ENCODE measurements at regions not wholly inside any gene's neighbourhood (a gene's known extent, or its start where the extent isn't known, plus 50 kb on each side); places are given as distances from the start of the nearest gene placed in this dataset.

GRCh38 chr14:96143906-96144305 lies 60.7 kb upstream of the BDKRB2 start:
- peak; percentile 51 for DNase-seq

DNA sequence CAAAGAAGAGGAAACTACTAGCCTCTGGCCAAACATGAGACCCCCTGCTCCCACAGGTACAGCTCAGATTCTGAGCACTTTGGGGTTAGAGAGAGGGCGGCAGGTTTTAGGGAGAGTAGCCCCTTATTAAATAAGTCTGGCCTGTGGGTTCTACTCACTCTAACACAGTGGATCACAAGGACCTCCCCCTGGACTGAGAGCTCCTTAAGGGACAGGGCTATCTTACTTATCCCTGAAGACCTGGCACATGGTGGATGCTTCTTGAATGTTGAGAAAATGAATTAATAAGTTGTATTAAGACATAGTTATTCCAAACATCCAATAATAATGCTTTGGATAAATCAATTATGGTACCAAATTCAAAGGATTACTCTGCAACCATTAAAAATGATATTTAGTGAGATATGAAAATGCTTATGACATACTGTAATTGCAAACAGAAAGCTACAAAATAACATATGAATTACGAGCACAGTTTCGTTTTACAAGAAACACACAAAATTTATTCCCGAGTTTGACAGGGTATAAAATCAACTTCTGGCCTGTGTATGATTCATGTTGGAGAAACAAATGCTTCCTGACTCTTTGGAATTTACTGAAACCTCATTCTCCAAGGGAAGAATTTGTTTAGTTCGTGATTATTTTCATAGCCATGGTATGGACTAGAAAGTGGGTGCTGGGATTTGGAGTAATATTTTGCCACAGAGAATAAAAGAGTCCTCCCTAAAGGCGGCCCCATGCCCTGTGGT lies 59.3 kb upstream of the BDKRB2 start:
- DNase-seq: peak; percentile 87

- DNase-seq: peak; percentile 80
Observed at GRCh38 chr14:96146131-96146771, 58.4 kb upstream of the BDKRB2 start.

DNA sequence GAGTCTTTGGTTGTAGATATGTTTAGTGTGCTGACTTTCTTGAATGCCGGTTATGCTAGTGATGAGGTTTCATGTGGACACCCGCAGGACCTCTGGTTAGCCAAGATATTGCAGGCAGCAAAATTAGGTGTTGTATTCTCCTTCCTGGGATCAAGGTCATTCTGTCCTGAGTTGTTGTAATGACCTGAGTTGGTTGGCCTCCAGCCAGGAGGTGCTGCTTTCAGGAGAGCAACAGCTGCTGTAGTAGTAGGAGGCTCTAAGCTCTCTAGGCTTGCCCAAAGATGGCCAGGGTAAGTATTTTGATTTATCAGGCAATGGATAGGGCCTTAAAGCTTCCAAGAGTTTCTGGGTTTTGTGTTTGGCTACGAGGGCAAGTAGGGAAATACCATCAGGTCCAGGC lies 56.0 kb upstream of the BDKRB2 start:
- no peak for DNase-seq

DNA sequence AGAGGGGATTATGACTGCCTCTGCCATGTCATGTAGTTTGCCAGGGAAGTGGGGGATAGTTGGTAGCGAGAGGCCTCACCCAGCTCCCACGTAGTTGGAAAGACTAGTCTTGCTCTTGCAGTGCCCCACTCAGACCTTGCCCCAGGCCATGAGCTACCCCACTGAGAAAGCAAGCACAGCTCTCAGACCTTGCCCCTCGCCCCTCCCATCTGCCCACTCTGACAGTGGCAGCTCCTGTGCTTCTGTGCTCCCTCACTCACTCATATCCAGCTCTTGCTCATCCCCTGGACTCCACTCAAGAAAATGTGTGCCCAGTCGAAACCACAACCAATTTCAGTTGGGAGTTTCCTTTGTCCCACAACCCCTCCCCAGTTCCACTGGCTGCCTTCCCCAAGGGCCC lies 55.5 kb upstream of the BDKRB2 start:
- no peak for DNase-seq

DNA sequence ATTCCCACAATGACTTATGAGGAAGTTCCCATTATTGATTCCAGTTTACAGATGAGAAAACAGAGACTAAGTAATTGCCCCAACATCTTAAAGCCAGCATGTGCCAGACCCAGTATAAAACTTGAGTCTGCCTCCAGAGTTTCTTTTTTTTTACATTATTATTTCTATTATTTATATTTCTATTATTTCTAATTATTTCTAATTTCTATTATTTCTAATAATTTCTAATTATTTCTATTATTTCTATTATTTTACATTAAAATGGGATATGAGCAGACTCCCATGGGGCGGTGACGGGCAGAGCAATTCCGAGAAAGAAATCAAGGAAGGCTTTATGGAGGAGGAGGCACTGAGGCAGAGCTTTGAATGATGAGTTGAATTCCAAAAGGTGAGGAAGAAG lies 54.4 kb upstream of the BDKRB2 start:
- no peak for DNase-seq

GRCh38 chr14:96151242-96151641 lies 53.4 kb upstream of the BDKRB2 start:
- DNase-seq: no peak

DNA sequence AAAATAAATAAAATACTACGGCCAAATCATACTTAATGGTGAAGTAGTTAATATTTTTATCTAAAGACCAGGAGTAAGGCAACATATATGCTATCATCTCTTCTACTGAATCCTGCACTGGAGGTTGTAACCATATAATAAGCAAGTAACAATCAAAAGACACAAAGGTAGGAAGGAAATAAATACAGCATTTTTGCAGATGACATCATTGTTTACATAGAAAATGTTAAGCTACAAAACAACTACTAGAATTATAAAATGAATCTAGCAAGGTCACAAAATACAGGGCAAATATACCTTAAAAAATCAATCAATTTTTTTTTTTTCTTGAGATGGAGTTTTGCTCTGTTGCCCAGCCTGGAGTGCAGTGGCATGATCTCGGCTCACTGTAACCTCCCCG lies 51.6 kb upstream of the BDKRB2 start:
- DNase-seq: no peak

All from fibroblast of skin of right biceps (primary cell).